ENCODE measurements at regions not wholly inside any gene's neighbourhood (a gene's known extent, or its start where the extent isn't known, plus 50 kb on each side); places are given as distances from the start of the nearest gene placed in this dataset.

DNA sequence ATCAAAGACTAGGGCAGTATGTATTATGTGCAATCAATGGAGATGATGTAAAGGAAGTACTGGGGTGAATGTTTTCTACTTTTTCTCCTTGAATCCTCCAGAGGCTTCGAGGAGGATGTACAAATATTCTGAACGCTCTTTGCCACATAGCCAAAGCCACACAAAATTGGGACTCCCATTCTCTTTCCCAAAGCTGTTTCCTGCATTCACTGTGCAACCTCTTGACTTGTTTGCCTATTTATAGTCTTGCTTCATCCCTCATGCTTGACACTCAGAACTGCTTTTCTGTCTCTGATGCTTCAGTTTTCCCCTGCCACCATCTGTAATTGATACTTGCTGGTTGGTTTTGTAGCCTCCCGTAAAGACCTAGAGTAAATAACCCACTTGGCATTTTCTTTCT lies 208.2 kb upstream of the RBMS1 start:
- Histone ChIP-seq H3K4me1 (no peaks in the 10 kb centered on the region), H3K4me3 (no peak overlapping the region), H3K27me3 (no peaks in the 10 kb centered on the region), H3K9me3 (no peaks in the 10 kb centered on the region), H3K9ac (ENCODE audit: low read depth in 2 of 2, low read length in 2 of 2) (no peak overlapping the region), H3K27ac (no peak overlapping the region), H3K36me3 (no peaks in the 10 kb centered on the region)
- TF ChIP-seq, protein P1, sequence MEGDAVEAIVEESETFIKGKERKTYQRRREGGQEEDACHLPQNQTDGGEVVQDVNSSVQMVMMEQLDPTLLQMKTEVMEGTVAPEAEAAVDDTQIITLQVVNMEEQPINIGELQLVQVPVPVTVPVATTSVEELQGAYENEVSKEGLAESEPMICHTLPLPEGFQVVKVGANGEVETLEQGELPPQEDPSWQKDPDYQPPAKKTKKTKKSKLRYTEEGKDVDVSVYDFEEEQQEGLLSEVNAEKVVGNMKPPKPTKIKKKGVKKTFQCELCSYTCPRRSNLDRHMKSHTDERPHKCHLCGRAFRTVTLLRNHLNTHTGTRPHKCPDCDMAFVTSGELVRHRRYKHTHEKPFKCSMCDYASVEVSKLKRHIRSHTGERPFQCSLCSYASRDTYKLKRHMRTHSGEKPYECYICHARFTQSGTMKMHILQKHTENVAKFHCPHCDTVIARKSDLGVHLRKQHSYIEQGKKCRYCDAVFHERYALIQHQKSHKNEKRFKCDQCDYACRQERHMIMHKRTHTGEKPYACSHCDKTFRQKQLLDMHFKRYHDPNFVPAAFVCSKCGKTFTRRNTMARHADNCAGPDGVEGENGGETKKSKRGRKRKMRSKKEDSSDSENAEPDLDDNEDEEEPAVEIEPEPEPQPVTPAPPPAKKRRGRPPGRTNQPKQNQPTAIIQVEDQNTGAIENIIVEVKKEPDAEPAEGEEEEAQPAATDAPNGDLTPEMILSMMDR (IDR thresholded peaks at IDR 0.05), result no peak
- no peak for DNase-seq
- intact Hi-C loops (cut with DNase I), result no loop called here

DNA sequence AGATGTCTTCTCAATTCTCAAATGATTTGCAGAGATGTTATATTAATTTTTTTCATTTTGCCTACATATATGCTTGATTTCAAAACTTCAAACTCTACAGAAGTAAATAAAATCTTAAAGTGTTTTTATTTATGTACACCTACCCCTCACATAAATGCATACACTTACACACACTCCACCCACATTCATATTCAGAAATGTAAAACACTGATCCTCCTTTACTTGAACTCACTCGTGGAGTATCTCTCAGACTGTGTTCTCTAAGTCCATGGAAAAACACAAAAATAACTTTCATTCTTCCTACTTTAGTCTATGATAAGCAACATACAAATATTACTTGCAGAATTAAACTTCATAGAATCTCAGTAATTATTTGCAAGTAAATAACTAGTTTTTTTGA lies 209.1 kb upstream of the RBMS1 start:
- TF ChIP-seq, protein P1 (IDR thresholded peaks at IDR 0.05), result no peak
- Histone ChIP-seq H3K9me3 (no peaks in the 10 kb centered on the region), H3K36me3 (no peaks in the 10 kb centered on the region), H3K4me3 (no peak overlapping the region), H3K9ac (ENCODE audit: low read depth in 2 of 2, low read length in 2 of 2) (no peak overlapping the region), H3K4me1 (no peaks in the 10 kb centered on the region), H3K27ac (no peak overlapping the region), H3K27me3 (no peaks in the 10 kb centered on the region)
- DNase-seq, result no peak
- intact Hi-C loops (cut with DNase I), result no loop called here

DNA sequence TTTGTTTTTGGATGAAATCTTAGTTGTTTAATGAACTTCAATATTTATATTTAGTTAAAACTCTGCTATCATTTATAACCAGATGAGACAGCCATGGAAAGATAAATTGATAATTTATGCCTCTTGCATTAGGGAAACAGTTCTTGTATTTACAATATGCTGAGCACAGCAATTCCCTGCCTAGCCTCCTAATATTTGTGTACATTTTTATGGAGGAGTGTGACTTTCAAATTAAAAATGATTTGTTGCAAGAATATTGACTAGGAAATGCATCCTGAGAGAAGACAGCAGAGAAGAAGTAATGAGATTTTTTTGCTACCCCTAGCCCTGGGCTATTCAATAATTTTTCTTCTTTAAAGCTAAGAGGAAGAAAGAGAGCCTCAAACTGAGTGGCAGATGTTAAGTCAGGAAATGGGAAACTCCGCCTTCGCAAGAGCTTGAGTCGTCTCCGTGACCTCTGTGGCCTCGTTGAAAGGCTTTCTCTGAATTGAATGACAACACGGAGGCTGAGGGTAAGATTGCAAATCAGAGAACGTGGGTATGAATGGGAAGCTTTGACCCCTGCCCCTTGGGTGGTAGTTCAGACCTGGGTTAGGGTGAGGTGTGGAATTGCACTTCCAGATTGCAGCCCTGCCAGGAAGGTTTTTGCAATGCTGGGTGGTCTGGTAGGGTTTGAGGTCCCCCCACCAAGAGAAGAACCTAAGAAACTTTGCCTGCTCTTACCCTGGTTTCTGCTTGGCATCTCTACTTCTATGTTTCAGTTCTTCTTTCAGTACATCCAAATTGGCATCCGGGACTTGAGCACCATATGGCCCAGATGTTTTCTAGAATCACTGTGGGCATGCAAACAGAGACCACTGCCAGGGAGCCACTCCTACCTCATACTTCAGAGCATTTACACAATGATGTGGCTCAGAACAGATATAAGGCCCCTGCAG lies 210.3 kb upstream of the RBMS1 start:
- DNase-seq, result no peak

DNA sequence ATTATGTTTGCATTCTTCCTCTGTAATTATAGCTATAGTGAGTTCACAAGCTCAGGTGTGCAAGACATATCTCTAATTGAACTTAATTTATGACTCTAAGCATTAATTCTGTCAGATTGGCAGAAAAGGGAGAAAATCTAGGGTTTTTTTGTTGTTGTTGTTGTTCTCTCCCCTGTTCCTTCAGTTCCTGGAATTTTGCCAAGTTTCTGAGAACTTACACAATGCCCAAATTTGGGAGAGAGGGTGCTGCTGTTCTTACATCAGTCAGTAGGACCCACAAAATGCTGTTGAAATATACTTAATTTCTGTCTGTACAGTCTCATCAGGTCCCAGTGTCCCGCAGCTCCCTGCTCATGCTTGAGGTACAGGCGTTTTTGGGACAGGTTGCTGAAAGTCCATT lies 221.8 kb upstream of the RBMS1 start:
- no peaks in the 10 kb centered on the region for H3K27me3 ChIP-seq
- H3K27ac ChIP-seq, result no peak overlapping the region
- H3K4me3 ChIP-seq, result no peak overlapping the region
- no peaks in the 10 kb centered on the region for H3K9me3 ChIP-seq
- no peak overlapping the region for H3K9ac ChIP-seq (ENCODE audit: low read depth in 2 of 2, low read length in 2 of 2)
- H3K4me1 ChIP-seq, result no peaks in the 10 kb centered on the region
- H3K36me3 ChIP-seq, result no peaks in the 10 kb centered on the region
- TF ChIP-seq, protein P1 (IDR thresholded peaks at IDR 0.05), result no peak
- intact Hi-C loops (cut with DNase I), result no loop called here
- no peak for DNase-seq

More for the DNA sequence above, 210.3 kb upstream of the RBMS1 start:
- intact Hi-C loops (cut with DNase I), result no loop called here
- Histone ChIP-seq H3K27me3 (no peaks in the 10 kb centered on the region), H3K36me3 (no peaks in the 10 kb centered on the region), H3K4me1 (no peaks in the 10 kb centered on the region), H3K27ac (no peak overlapping the region), H3K9ac (ENCODE audit: low read depth in 2 of 2, low read length in 2 of 2) (no peak overlapping the region), H3K9me3 (no peaks in the 10 kb centered on the region), H3K4me3 (no peak overlapping the region)
- TF ChIP-seq, protein P1 (IDR thresholded peaks at IDR 0.05), result no peak

DNA sequence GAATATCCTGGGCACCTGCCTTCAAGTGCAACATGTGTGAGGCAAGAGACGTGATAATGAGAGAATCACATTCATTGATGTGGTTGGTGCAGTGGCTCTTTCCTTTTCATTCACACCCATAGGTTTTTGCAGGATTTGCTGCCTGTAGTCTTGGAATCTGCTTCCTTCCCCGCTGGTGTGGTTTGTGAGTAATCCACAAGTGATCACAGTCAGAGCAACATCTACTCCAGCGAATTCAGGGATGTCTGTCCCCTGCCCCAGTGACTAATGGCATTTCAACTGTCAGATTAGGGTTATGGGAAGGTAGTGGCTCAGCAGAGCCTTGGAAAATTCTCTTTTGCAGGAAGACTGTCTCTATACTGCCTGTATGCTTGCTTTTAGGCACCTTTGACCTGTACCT lies 225.5 kb upstream of the RBMS1 start:
- Histone ChIP-seq H3K4me1 (no peaks in the 10 kb centered on the region), H3K9me3 (no peaks in the 10 kb centered on the region), H3K36me3 (no peaks in the 10 kb centered on the region), H3K9ac (ENCODE audit: low read depth in 2 of 2, low read length in 2 of 2) (no peak overlapping the region), H3K27me3 (no peaks in the 10 kb centered on the region), H3K27ac (no peak overlapping the region), H3K4me3 (no peak overlapping the region)
- TF ChIP-seq, protein P1 (IDR thresholded peaks at IDR 0.05), result no peak
- intact Hi-C loops (cut with DNase I), result no loop called here
- DNase-seq, result no peak
